ENCODE measurements at regions not wholly inside any gene's neighbourhood (a gene's known extent, or its start where the extent isn't known, plus 50 kb on each side); places are given as distances from the start of the nearest gene placed in this dataset.

- TF ChIP-seq ZNF737 (CRISPR knock-in tag; IDR thresholded peaks at IDR 0.05; ENCODE audit: borderline replicate concordance) (no peak), ZNF704 (CRISPR knock-in tag; IDR thresholded peaks at IDR 0.05; ENCODE audit: borderline replicate concordance) (no peak), CREB1 (IDR thresholded peaks at IDR 0.05) (no peak), CREB1 (CRISPR knock-in tag; IDR thresholded peaks at IDR 0.05) (no peak), AHR (CRISPR knock-in tag; IDR thresholded peaks at IDR 0.05) (no peak), DNMT3B (CRISPR knock-in tag; conservative IDR thresholded peaks at IDR 0.05) (no peak), SOX13 (IDR thresholded peaks at IDR 0.05) (no peak), SOX13 (CRISPR knock-in tag; conservative IDR thresholded peaks at IDR 0.05 in 1 of 2, IDR thresholded peaks at IDR 0.05 in 1 of 2) (peak in 1 of 2 experiments; percentile 50; a peak in 2 of 4 replicates), FOXJ3 (CRISPR knock-in tag; IDR thresholded peaks at IDR 0.05; ENCODE audit: borderline replicate concordance) (no peak), FOXC1 (CRISPR knock-in tag; IDR thresholded peaks at IDR 0.05; ENCODE audit: borderline replicate concordance) (no peak), ZMYM3 (CRISPR knock-in tag; IDR thresholded peaks at IDR 0.05) (peak; percentile 26; the same call in 1 of the 2 replicates), TSC22D2 (CRISPR knock-in tag; IDR thresholded peaks at IDR 0.05; ENCODE audit: borderline replicate concordance) (no peak), SRY (CRISPR knock-in tag; IDR thresholded peaks at IDR 0.05) (no peak), TBX3 (IDR thresholded peaks at IDR 0.05; ENCODE audit: borderline replicate concordance) (no peak), ISL2 (CRISPR knock-in tag; IDR thresholded peaks at IDR 0.05) (no peak), ZNF143 (CRISPR knock-in tag; IDR thresholded peaks at IDR 0.05) (no peak), SKIL (CRISPR knock-in tag; IDR thresholded peaks at IDR 0.05; ENCODE audit: borderline replicate concordance) (no peak), ZNF276 (CRISPR knock-in tag; IDR thresholded peaks at IDR 0.05; ENCODE audit: low read depth) (no peak), ZNF543 (CRISPR knock-in tag; IDR thresholded peaks at IDR 0.05) (no peak; the same call in 1 of the 2 replicates), FIP1L1 (IDR thresholded peaks at IDR 0.05; ENCODE audit: borderline replicate concordance, insufficient read depth, low read depth, low read length) (no peak), HMGA1 (CRISPR knock-in tag; conservative IDR thresholded peaks at IDR 0.05) (no peak), ZNF670 (CRISPR knock-in tag; IDR thresholded peaks at IDR 0.05; ENCODE audit: borderline replicate concordance) (no peak), NFKB2 (CRISPR knock-in tag; IDR thresholded peaks at IDR 0.05; ENCODE audit: borderline replicate concordance) (no peak), ZBTB43 (CRISPR knock-in tag; conservative IDR thresholded peaks at IDR 0.05) (no peak), AGO1 (IDR thresholded peaks at IDR 0.05; ENCODE audit: low read depth, low read length, poor library complexity, severe bottlenecking) (no peak)
Observed at GRCh38 chr14:103186909-103187586, 63.8 kb downstream of the TNFAIP2 start (continued).

All from HepG2 (cell line).